ENCODE measurements at regions not wholly inside any gene's neighbourhood (a gene's known extent, or its start where the extent isn't known, plus 50 kb on each side); places are given as distances from the start of the nearest gene placed in this dataset.

DNA sequence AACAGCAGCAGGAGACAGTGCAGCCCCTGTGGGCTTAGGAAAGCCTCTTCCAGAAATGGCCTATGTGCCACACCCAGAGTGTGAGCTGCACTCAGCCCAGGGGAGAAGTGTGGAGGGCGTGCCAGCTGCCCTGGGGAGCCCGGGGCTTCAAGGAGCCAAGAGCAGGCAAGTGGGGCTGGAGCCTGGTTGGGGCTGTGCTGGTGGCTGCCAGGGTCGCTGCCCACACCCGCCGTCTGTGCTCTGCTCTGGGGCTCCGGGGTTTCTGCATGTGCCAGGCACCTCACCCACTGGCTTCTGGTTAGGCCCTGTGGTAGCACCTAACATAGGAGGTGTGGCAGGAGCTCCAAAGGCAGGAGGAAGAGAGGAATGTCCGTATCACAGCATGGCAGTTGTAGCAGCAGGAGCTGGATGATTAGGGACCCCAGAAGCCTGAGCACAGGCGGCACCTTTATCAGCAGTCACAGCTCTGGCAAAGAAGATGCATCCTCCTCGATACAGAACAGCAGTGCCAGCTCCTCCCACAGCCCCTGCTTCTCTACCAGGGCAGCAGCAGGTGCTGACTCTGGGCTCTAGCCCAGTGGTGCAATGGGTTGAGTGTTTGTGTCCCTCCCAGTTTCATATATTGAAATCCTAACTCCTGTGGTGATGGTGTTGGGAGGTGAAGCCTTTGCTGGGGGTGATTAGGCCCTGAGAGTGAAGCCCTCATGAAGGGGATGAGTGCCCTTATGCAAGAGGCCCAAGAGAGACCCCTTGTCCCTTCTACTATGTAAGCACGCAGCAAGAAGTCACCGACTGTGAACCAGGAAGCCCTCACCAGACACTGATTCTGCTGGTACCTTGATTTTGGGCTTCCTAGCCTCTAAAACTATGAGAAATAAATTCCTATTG is 70.0 kb upstream of the KLF13 start (continued):
- TF ChIP-seq SPI1 (IDR thresholded peaks at IDR 0.05; ENCODE audit: borderline replicate concordance, insufficient read depth, low read depth, low read length) = no peak
- no peak for TF ChIP-seq MXI1 (IDR thresholded peaks at IDR 0.05; ENCODE audit: low read depth, low read length)
- TF ChIP-seq ETV6 (conservative IDR thresholded peaks at IDR 0.05 in 1 of 2, IDR thresholded peaks at IDR 0.05 in 1 of 2; ENCODE audit: borderline replicate concordance in 1 of 2, low read depth in 1 of 2) = no peak
- 0 out of 2 replicates have a peak, but pooled peaks have one; percentile 43 for TF ChIP-seq TCF12 (IDR thresholded peaks at IDR 0.05; ENCODE audit: low read depth, low read length)
- TF ChIP-seq, protein P1, sequence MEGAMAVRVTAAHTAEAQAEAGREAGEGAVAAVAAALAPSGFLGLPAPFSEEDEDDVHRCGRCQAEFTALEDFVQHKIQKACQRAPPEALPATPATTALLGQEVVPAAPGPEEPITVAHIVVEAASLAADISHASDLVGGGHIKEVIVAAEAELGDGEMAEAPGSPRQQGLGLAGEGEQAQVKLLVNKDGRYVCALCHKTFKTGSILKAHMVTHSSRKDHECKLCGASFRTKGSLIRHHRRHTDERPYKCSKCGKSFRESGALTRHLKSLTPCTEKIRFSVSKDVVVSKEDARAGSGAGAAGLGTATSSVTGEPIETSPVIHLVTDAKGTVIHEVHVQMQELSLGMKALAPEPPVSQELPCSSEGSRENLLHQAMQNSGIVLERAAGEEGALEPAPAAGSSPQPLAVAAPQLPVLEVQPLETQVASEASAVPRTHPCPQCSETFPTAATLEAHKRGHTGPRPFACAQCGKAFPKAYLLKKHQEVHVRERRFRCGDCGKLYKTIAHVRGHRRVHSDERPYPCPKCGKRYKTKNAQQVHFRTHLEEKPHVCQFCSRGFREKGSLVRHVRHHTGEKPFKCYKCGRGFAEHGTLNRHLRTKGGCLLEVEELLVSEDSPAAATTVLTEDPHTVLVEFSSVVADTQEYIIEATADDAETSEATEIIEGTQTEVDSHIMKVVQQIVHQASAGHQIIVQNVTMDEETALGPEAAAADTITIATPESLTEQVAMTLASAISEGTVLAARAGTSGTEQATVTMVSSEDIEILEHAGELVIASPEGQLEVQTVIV (IDR thresholded peaks at IDR 0.05; ENCODE audit: borderline replicate concordance, partially characterized antibody) = no peak
- no peak for TF ChIP-seq NFYA (IDR thresholded peaks at IDR 0.05; ENCODE audit: borderline replicate concordance, low read depth, low read length)
- TF ChIP-seq, protein P2, sequence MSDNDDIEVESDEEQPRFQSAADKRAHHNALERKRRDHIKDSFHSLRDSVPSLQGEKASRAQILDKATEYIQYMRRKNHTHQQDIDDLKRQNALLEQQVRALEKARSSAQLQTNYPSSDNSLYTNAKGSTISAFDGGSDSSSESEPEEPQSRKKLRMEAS (IDR thresholded peaks at IDR 0.05; ENCODE audit: low read depth, low read length) = no peak
